ENCODE measurements at regions not wholly inside any gene's neighbourhood (a gene's known extent, or its start where the extent isn't known, plus 50 kb on each side); places are given as distances from the start of the nearest gene placed in this dataset.

- Mint-ChIP-seq H3K4me3 (ENCODE audit: unreplicated experiment) (no peak overlapping the region), H3K27me3 (ENCODE audit: low read depth, unreplicated experiment) (peaks cover 1% of the 10 kb centered on the region), H3K9me3 (ENCODE audit: unreplicated experiment) (peaks cover 4% of the 10 kb centered on the region), H3K27ac (ENCODE audit: unreplicated experiment) (no peak overlapping the region), H3K4me1 (ENCODE audit: low read depth, unreplicated experiment) (no peaks in the 10 kb centered on the region), H3K36me3 (ENCODE audit: low read depth, unreplicated experiment) (no peaks in the 10 kb centered on the region)
- Histone ChIP-seq H3K27me3 (ENCODE audit: insufficient read depth, low read length) (no peaks in the 10 kb centered on the region), H3K79me2 (ENCODE audit: insufficient read depth, low read length) (no peaks in the 10 kb centered on the region), H3K4me2 (ENCODE audit: low read length) (no peak overlapping the region), H3K9ac (ENCODE audit: low read length) (no peak overlapping the region), H3K4me1 (ENCODE audit: insufficient read depth, low read length) (no peaks in the 10 kb centered on the region), H4K20me1 (ENCODE audit: insufficient read depth, low read length) (no peaks in the 10 kb centered on the region), H3K36me3 (ENCODE audit: insufficient read depth, low read length) (no peaks in the 10 kb centered on the region), H3K9me3 (ENCODE audit: insufficient read depth, low read depth, low read length) (no peaks in the 10 kb centered on the region), H3K4me3 (ENCODE audit: insufficient read depth, low read depth, low read length) (no peak overlapping the region), H2AFZ (ENCODE audit: low read depth, low read length) (no peak overlapping the region), H3K27ac (ENCODE audit: low read depth, low read length) (no peak overlapping the region)
- TF ChIP-seq EZH2 (IDR thresholded peaks at IDR 0.05; ENCODE audit: insufficient read depth, low read length) (no peak), CTCF (IDR thresholded peaks at IDR 0.05; ENCODE audit: insufficient read depth, low read depth, low read length) (no peak)
- DNase-seq (ENCODE audit: low read depth) (no peak), FAIRE-seq (no peak)
Measured at GRCh38 chr5:153299891-153300290, 190.6 kb upstream of the GRIA1 start.

- Mint-ChIP-seq H3K27ac (ENCODE audit: unreplicated experiment) (no peak overlapping the region), H3K9me3 (ENCODE audit: unreplicated experiment) (peaks cover 4% of the 10 kb centered on the region), H3K27me3 (ENCODE audit: low read depth, unreplicated experiment) (peaks cover 1% of the 10 kb centered on the region), H3K36me3 (ENCODE audit: low read depth, unreplicated experiment) (no peaks in the 10 kb centered on the region), H3K4me3 (ENCODE audit: unreplicated experiment) (no peak overlapping the region), H3K4me1 (ENCODE audit: low read depth, unreplicated experiment) (no peaks in the 10 kb centered on the region)
- no peaks in the 10 kb centered on the region for H3K4me1 ChIP-seq (ENCODE audit: insufficient read depth, low read length)
- FAIRE-seq (no peak), DNase-seq (ENCODE audit: low read depth) (no peak)
- no peaks in the 10 kb centered on the region for H3K79me2 ChIP-seq (ENCODE audit: insufficient read depth, low read length)
- no peak overlapping the region for H3K9ac ChIP-seq (ENCODE audit: low read length)
- H3K27me3 ChIP-seq (ENCODE audit: insufficient read depth, low read length), result no peaks in the 10 kb centered on the region
- H4K20me1 ChIP-seq (ENCODE audit: insufficient read depth, low read length), result no peaks in the 10 kb centered on the region
- H3K9me3 ChIP-seq (ENCODE audit: insufficient read depth, low read depth, low read length), result no peaks in the 10 kb centered on the region
- H3K36me3 ChIP-seq (ENCODE audit: insufficient read depth, low read length), result no peaks in the 10 kb centered on the region
- no peak overlapping the region for H3K27ac ChIP-seq (ENCODE audit: low read depth, low read length)
- H2AFZ ChIP-seq (ENCODE audit: low read depth, low read length), result no peak overlapping the region
- no peak overlapping the region for H3K4me2 ChIP-seq (ENCODE audit: low read length)
- TF ChIP-seq CTCF (IDR thresholded peaks at IDR 0.05; ENCODE audit: insufficient read depth, low read depth, low read length) (no peak), EZH2 (IDR thresholded peaks at IDR 0.05; ENCODE audit: insufficient read depth, low read length) (no peak)
- H3K4me3 ChIP-seq (ENCODE audit: insufficient read depth, low read depth, low read length), result no peak overlapping the region
Measured at GRCh38 chr5:153308282-153308681, 182.2 kb upstream of the GRIA1 start.

GRCh38 chr5:153318556-153318955 lies 171.9 kb upstream of the GRIA1 start:
- TF ChIP-seq CTCF (IDR thresholded peaks at IDR 0.05; ENCODE audit: insufficient read depth, low read depth, low read length), result no peak
- no peak for TF ChIP-seq EZH2 (IDR thresholded peaks at IDR 0.05; ENCODE audit: insufficient read depth, low read length)
- Mint-ChIP-seq H3K27me3 (ENCODE audit: low read depth, unreplicated experiment) (no peaks in the 10 kb centered on the region), H3K36me3 (ENCODE audit: low read depth, unreplicated experiment) (no peaks in the 10 kb centered on the region), H3K9me3 (ENCODE audit: unreplicated experiment) (no peaks in the 10 kb centered on the region), H3K27ac (ENCODE audit: unreplicated experiment) (no peak overlapping the region), H3K4me3 (ENCODE audit: unreplicated experiment) (no peak overlapping the region), H3K4me1 (ENCODE audit: low read depth, unreplicated experiment) (no peaks in the 10 kb centered on the region)
- no peak overlapping the region for H3K4me3 ChIP-seq (ENCODE audit: insufficient read depth, low read depth, low read length)
- H3K79me2 ChIP-seq (ENCODE audit: insufficient read depth, low read length), result no peaks in the 10 kb centered on the region
- no peak overlapping the region for H3K9ac ChIP-seq (ENCODE audit: low read length)
- no peaks in the 10 kb centered on the region for H3K36me3 ChIP-seq (ENCODE audit: insufficient read depth, low read length)
- no peak overlapping the region for H2AFZ ChIP-seq (ENCODE audit: low read depth, low read length)
- H3K4me1 ChIP-seq (ENCODE audit: insufficient read depth, low read length), result no peaks in the 10 kb centered on the region
- FAIRE-seq, result no peak
- DNase-seq (ENCODE audit: low read depth), result no peak
- no peaks in the 10 kb centered on the region for H3K9me3 ChIP-seq (ENCODE audit: insufficient read depth, low read depth, low read length)
- no peak overlapping the region for H3K27ac ChIP-seq (ENCODE audit: low read depth, low read length)
- no peak overlapping the region for H3K4me2 ChIP-seq (ENCODE audit: low read length)
- H3K27me3 ChIP-seq (ENCODE audit: insufficient read depth, low read length), result no peaks in the 10 kb centered on the region
- H4K20me1 ChIP-seq (ENCODE audit: insufficient read depth, low read length), result no peaks in the 10 kb centered on the region

All from astrocyte (in vitro differentiated cells and primary cell).